ENCODE measurements at regions not wholly inside any gene's neighbourhood (a gene's known extent, or its start where the extent isn't known, plus 50 kb on each side); places are given as distances from the start of the nearest gene placed in this dataset.

- TF ChIP-seq CTCF (IDR thresholded peaks at IDR 0.05): no peak
- TF ChIP-seq POLR2A (IDR thresholded peaks at IDR 0.05): no peak
- no peak for TF ChIP-seq POLR2AphosphoS5 (IDR thresholded peaks at IDR 0.05)
Observed at GRCh38 chr9:126070058-126070655, 256.5 kb upstream of the MVB12B start.
